ENCODE measurements at regions not wholly inside any gene's neighbourhood (a gene's known extent, or its start where the extent isn't known, plus 50 kb on each side); places are given as distances from the start of the nearest gene placed in this dataset.

DNA sequence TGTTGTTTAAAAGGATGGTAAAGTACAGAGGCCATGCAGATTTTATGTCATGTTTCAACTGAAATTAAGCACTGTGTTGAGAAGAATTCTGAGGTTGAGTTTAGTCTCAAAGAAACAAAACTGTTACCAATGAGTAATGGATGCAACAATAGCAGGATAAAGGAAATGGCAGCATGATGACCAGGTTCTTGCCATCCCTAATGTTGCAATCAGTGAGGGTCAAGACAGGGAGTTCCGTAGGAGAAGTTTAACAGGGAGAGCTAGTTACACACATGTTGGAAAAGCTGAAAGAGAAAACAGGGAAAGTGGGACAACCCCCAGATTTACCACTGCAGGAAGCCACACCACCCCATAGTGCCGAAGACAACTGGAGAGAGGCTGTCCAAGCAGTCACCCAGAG, 343.8 kb upstream of the EPHA4 start:
- Histone ChIP-seq H3K4me1 (ENCODE audit: control insufficient read depth in 1 of 2, insufficient read depth in 1 of 2, low read depth in 1 of 2, low read length in 1 of 2) (no peaks in the 10 kb centered on the region), H3K27ac (no peak overlapping the region)
- no peak for TF ChIP-seq CTCF (IDR thresholded peaks at IDR 0.05)

DNA sequence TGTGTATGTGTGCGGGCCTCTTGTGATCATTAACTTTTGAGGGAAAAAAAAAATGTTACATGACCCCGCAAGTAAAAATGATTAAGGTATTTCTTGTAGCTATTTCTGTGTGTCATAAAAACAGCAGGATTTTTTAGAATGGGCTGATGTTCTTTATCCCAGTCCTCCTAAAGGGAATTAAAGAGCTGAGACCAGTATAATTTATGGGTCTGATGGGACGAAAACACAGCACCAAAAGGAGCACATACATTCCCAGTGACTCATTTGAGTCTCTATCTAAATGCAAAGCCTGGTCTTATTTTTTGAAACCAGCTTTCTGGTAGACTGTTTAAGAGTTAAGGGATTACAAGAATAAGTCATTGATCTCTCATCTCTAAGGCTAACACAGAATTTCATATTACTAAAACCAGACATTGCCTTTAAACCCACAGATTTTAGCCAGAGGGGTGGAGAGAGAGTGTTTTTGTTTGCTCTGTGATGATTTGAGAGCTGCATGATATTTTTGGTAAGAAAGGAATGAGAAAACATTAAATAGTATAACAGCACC, 342.3 kb upstream of the EPHA4 start:
- no peaks in the 10 kb centered on the region for H3K36me3 ChIP-seq
- no peak for TF ChIP-seq CTCF (IDR thresholded peaks at IDR 0.05)

More for the DNA sequence above, 343.8 kb upstream of the EPHA4 start:
- Histone ChIP-seq H3K9me3 (no peaks in the 10 kb centered on the region), H3K36me3 (no peaks in the 10 kb centered on the region), H3K4me3 (ENCODE audit: low read depth in 1 of 2, low read length in 1 of 2) (no peak overlapping the region), H3K27me3 (no peaks in the 10 kb centered on the region)

DNA sequence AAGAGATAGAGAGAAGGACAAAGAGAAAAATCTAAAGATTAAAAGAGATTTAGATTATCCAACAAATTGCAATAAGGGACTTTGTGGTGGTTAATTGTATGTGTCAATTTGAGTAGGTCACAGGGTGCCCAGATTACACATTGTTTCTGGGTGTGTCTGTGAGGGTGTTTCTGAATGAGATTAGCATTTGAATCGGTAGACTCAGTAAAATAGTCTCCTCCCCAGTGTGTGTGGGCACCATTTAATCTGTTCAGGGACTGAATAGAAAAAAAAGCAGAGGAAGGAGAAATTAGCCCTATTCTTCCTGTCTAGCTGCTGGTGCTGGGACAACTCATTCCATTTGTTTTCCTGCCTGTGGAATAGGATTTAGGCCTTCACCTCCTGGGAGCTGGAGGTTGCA, 339.8 kb upstream of the EPHA4 start:
- no peak overlapping the region for H3K27ac ChIP-seq

More for the DNA sequence above, 342.3 kb upstream of the EPHA4 start:
- no peak overlapping the region for H3K4me3 ChIP-seq (ENCODE audit: low read depth in 1 of 2, low read length in 1 of 2)
- no peaks in the 10 kb centered on the region for H3K9me3 ChIP-seq
- no peaks in the 10 kb centered on the region for H3K27me3 ChIP-seq
- H3K27ac ChIP-seq: no peak overlapping the region
- no peaks in the 10 kb centered on the region for H3K4me1 ChIP-seq (ENCODE audit: control insufficient read depth in 1 of 2, insufficient read depth in 1 of 2, low read depth in 1 of 2, low read length in 1 of 2)

GRCh38 chr2:221911321-221911720, 339.2 kb upstream of the EPHA4 start:
- no peak overlapping the region for H3K27ac ChIP-seq
- no peak for TF ChIP-seq CTCF (IDR thresholded peaks at IDR 0.05)
- no peaks in the 10 kb centered on the region for H3K36me3 ChIP-seq
- no peaks in the 10 kb centered on the region for H3K27me3 ChIP-seq
- H3K4me3 ChIP-seq (ENCODE audit: low read depth in 1 of 2, low read length in 1 of 2): no peak overlapping the region
- H3K9me3 ChIP-seq: no peaks in the 10 kb centered on the region
- no peaks in the 10 kb centered on the region for H3K4me1 ChIP-seq (ENCODE audit: control insufficient read depth in 1 of 2, insufficient read depth in 1 of 2, low read depth in 1 of 2, low read length in 1 of 2)

More for the DNA sequence above, 339.8 kb upstream of the EPHA4 start:
- H3K4me1 ChIP-seq (ENCODE audit: control insufficient read depth in 1 of 2, insufficient read depth in 1 of 2, low read depth in 1 of 2, low read length in 1 of 2): no peaks in the 10 kb centered on the region
- H3K9me3 ChIP-seq: no peaks in the 10 kb centered on the region
- no peaks in the 10 kb centered on the region for H3K36me3 ChIP-seq
- H3K27me3 ChIP-seq: no peaks in the 10 kb centered on the region
- no peak overlapping the region for H3K4me3 ChIP-seq (ENCODE audit: low read depth in 1 of 2, low read length in 1 of 2)
- no peak for TF ChIP-seq CTCF (IDR thresholded peaks at IDR 0.05)

GRCh38 chr2:221908518-221908917, 336.4 kb upstream of the EPHA4 start:
- Histone ChIP-seq H3K27ac (no peak overlapping the region), H3K36me3 (no peaks in the 10 kb centered on the region), H3K4me1 (ENCODE audit: control insufficient read depth in 1 of 2, insufficient read depth in 1 of 2, low read depth in 1 of 2, low read length in 1 of 2) (no peaks in the 10 kb centered on the region), H3K27me3 (no peaks in the 10 kb centered on the region), H3K9me3 (no peaks in the 10 kb centered on the region), H3K4me3 (ENCODE audit: low read depth in 1 of 2, low read length in 1 of 2) (no peak overlapping the region)
- TF ChIP-seq CTCF (IDR thresholded peaks at IDR 0.05): no peak

DNA sequence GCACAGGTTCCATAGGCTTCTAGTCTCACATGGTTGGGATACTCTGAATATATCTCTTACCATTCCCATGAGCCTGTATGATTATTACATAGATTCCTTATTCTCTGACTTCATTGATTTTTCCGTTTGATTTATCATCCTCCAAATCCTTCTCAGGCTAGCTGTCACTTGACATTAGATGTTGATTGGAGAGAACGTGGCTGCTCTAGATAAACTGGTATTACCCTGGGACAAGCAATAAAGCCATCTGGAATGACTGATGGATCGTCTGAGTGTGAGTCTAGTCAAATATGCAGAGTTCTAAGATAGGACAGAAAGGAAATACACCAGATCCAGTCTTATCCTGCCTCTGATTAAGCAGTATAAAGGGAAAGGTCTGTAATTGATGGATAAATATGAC, 325.6 kb upstream of the EPHA4 start:
- H3K27me3 ChIP-seq: no peaks in the 10 kb centered on the region
- H3K36me3 ChIP-seq: no peaks in the 10 kb centered on the region
- H3K4me3 ChIP-seq (ENCODE audit: low read depth in 1 of 2, low read length in 1 of 2): no peak overlapping the region
- TF ChIP-seq CTCF (IDR thresholded peaks at IDR 0.05): no peak
- no peaks in the 10 kb centered on the region for H3K9me3 ChIP-seq
- H3K4me1 ChIP-seq (ENCODE audit: control insufficient read depth in 1 of 2, insufficient read depth in 1 of 2, low read depth in 1 of 2, low read length in 1 of 2): no peaks in the 10 kb centered on the region
- no peak overlapping the region for H3K27ac ChIP-seq

Data from neutrophil (primary cell).